ENCODE measurements at regions not wholly inside any gene's neighbourhood (a gene's known extent, or its start where the extent isn't known, plus 50 kb on each side); places are given as distances from the start of the nearest gene placed in this dataset.
"Not testable (repeated sequence)": the region's sequence is repeated elsewhere in the genome, so short reads cannot be mapped to it uniquely, and the experiment has no call there.

- Histone ChIP-seq H3K27me3 (ENCODE audit: insufficient read depth, low read depth, low read length) (no peaks in the 10 kb centered on the region), H3K27ac (ENCODE audit: low read length) (no peak overlapping the region), H3K36me3 (ENCODE audit: insufficient read depth, low read length) (no peaks in the 10 kb centered on the region), H3K79me2 (replicated peaks; ENCODE audit: insufficient read depth, low read length) (no peaks in the 10 kb centered on the region), H4K20me1 (ENCODE audit: insufficient read depth) (no peaks in the 10 kb centered on the region), H3K9ac (ENCODE audit: low read length) (no peak overlapping the region), H3K9me3 (ENCODE audit: low read length) (no peaks in the 10 kb centered on the region), H3K4me2 (ENCODE audit: low read length) (no peak overlapping the region), H3F3A (ENCODE audit: insufficient read depth, low read length, poor library complexity, severe bottlenecking) (no peaks in the 10 kb centered on the region), H2AFZ (ENCODE audit: low read depth, low read length) (no peak overlapping the region), H3K4me3 (ENCODE audit: low read length) (no peak overlapping the region), H3K9me2 (ENCODE audit: insufficient read depth, low read length) (no peaks in the 10 kb centered on the region)
- TF ChIP-seq EZH2 (IDR thresholded peaks at IDR 0.05; ENCODE audit: borderline replicate concordance, insufficient read depth, low read length, poor library complexity, severe bottlenecking) (no peak), SMC3 (conservative IDR thresholded peaks at IDR 0.05; ENCODE audit: poor library complexity) (no peak), TAF1 (IDR thresholded peaks at IDR 0.05; ENCODE audit: low read depth) (no peak), CTCF (IDR thresholded peaks at IDR 0.05; ENCODE audit: poor library complexity, severe bottlenecking) (no peak), REST (IDR thresholded peaks at IDR 0.05; ENCODE audit: borderline replicate concordance) (no peak), POLR2AphosphoS5 (IDR thresholded peaks at IDR 0.05) (no peak), MXI1 (conservative IDR thresholded peaks at IDR 0.05; ENCODE audit: poor library complexity, severe bottlenecking) (no peak), RAD21 (conservative IDR thresholded peaks at IDR 0.05) (no peak), EP300 (conservative IDR thresholded peaks at IDR 0.05; ENCODE audit: poor library complexity, severe bottlenecking) (no peak)
These were observed 155.9 kb downstream of the RNF144B start for GRCh38 chr6:18543051-18543450.

- not testable (repeated sequence) for H3K4me3 ChIP-seq (ENCODE audit: low read length); H3K36me3 ChIP-seq (ENCODE audit: insufficient read depth, low read length); H3K4me2 ChIP-seq (ENCODE audit: low read length); H3K27me3 ChIP-seq (ENCODE audit: insufficient read depth, low read depth, low read length); H3K79me2 ChIP-seq (replicated peaks; ENCODE audit: insufficient read depth, low read length); H4K20me1 ChIP-seq (ENCODE audit: insufficient read depth); H3K27ac ChIP-seq (ENCODE audit: low read length); H3K9me2 ChIP-seq (ENCODE audit: insufficient read depth, low read length); H3K9me3 ChIP-seq (ENCODE audit: low read length); H2AFZ ChIP-seq (ENCODE audit: low read depth, low read length); H3F3A ChIP-seq (ENCODE audit: insufficient read depth, low read length, poor library complexity, severe bottlenecking); H3K9ac ChIP-seq (ENCODE audit: low read length)
These were observed 158.0 kb downstream of the RNF144B start for GRCh38 chr6:18545142-18545541.

- Histone ChIP-seq H3K9me2 (ENCODE audit: insufficient read depth, low read length) (no peaks in the 10 kb centered on the region), H3K4me3 (ENCODE audit: low read length) (no peak overlapping the region), H3K36me3 (ENCODE audit: insufficient read depth, low read length) (no peaks in the 10 kb centered on the region), H3K79me2 (replicated peaks; ENCODE audit: insufficient read depth, low read length) (no peaks in the 10 kb centered on the region), H2AFZ (ENCODE audit: low read depth, low read length) (no peak overlapping the region), H3K9me3 (ENCODE audit: low read length) (no peaks in the 10 kb centered on the region), H4K20me1 (ENCODE audit: insufficient read depth) (no peaks in the 10 kb centered on the region), H3K4me2 (ENCODE audit: low read length) (no peak overlapping the region), H3F3A (ENCODE audit: insufficient read depth, low read length, poor library complexity, severe bottlenecking) (no peaks in the 10 kb centered on the region), H3K27me3 (ENCODE audit: insufficient read depth, low read depth, low read length) (no peaks in the 10 kb centered on the region), H3K9ac (ENCODE audit: low read length) (no peak overlapping the region), H3K27ac (ENCODE audit: low read length) (no peak overlapping the region)
- TF ChIP-seq EZH2 (IDR thresholded peaks at IDR 0.05; ENCODE audit: borderline replicate concordance, insufficient read depth, low read length, poor library complexity, severe bottlenecking) (no peak), EP300 (conservative IDR thresholded peaks at IDR 0.05; ENCODE audit: poor library complexity, severe bottlenecking) (no peak), TAF1 (IDR thresholded peaks at IDR 0.05; ENCODE audit: low read depth) (no peak), CTCF (IDR thresholded peaks at IDR 0.05; ENCODE audit: poor library complexity, severe bottlenecking) (no peak), SMC3 (conservative IDR thresholded peaks at IDR 0.05; ENCODE audit: poor library complexity) (no peak), REST (IDR thresholded peaks at IDR 0.05; ENCODE audit: borderline replicate concordance) (no peak), POLR2AphosphoS5 (IDR thresholded peaks at IDR 0.05) (no peak), RAD21 (conservative IDR thresholded peaks at IDR 0.05) (no peak), MXI1 (conservative IDR thresholded peaks at IDR 0.05; ENCODE audit: poor library complexity, severe bottlenecking) (no peak)
These were observed 158.6 kb downstream of the RNF144B start for GRCh38 chr6:18545726-18546125.
